GM18909 (cell line): ENCODE measurements at regions not wholly inside any gene's neighbourhood (a gene's known extent, or its start where the extent isn't known, plus 50 kb on each side); places are given as distances from the start of the nearest gene placed in this dataset.
"Not testable (repeated sequence)": the region's sequence is repeated elsewhere in the genome, so short reads cannot be mapped to it uniquely, and the experiment has no call there.

ENCODE experiments used
- ATAC-seq: cut with Tn5 transposase; IDR thresholded peaks from one replicate; pipeline ENCODE4 v1.9.1; 2021; ENCODE audit warnings: mild to moderate bottlenecking; ENCODE audit not compliant: unreplicated experiment, poor library complexity

DNA sequence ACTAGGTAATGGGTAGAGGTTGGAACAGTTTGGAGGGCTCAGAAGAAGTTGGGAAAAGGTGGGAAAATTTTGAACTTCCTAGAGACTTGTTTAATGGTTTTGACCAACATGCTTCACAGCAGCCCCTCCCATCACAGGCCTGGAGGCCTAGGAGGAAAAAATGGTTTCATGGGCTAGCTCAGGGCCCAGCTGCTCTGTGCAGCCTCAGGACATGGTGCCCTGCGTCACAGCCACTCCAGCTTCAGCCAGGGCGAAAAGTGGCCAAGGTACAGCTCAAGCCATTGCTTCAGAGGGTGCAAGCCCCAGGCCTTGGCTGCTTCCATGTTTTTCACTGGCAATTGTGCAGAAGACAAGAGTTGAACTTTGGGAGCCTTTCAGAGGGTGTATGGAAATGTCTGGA, 453.7 kb downstream of the LRRC70 start:
- ATAC-seq = no peak

GRCh38 chr5:63029891-63030290, 451.3 kb downstream of the LRRC70 start:
- ATAC-seq = no peak

GRCh38 chr5:63025679-63026078, 447.1 kb downstream of the LRRC70 start:
- ATAC-seq = no peak

DNA sequence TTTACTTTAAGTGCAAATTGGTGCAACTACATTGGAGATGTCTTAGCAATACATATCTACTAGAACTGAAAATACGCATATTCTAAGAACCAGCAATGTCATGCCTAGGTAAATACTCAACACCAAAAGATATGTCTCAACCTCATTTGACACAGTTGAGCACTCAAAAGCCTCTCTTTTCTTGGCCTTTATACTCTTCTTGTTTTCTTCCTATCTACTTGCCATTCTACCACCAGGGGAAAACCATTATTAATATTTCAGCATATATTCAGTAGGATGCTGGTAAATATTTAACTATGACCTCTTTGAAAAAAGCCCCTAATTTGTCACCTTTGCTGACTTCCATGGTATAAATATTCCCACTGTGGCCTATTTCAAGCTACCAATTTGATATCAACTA, 443.8 kb downstream of the LRRC70 start:
- peak; percentile 65 for ATAC-seq

DNA sequence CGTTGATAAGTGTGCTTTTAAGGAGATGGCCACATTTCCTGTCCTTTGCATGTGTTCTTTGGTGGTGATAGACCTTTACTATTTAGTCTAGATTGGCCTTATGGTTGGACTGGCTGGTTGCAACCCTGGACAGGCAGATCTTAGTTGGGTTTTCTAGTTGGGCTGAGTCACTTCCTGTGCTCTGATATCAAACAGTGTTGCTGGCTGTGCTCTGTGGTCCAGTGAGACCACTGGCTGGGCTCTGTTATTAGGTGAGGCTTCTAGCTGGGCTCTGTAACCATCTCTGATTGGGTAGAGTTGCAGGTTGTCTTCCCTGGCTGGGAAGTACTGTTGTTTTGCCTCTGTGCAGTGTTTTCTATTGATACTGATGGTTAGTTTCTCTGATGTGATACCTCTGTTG, 432.5 kb downstream of the LRRC70 start:
- no peak for ATAC-seq

GRCh38 chr5:63008195-63008594, 429.6 kb downstream of the LRRC70 start:
- ATAC-seq = no peak

GRCh38 chr5:62994842-62995241, 416.2 kb downstream of the LRRC70 start:
- ATAC-seq = not testable (repeated sequence)

DNA sequence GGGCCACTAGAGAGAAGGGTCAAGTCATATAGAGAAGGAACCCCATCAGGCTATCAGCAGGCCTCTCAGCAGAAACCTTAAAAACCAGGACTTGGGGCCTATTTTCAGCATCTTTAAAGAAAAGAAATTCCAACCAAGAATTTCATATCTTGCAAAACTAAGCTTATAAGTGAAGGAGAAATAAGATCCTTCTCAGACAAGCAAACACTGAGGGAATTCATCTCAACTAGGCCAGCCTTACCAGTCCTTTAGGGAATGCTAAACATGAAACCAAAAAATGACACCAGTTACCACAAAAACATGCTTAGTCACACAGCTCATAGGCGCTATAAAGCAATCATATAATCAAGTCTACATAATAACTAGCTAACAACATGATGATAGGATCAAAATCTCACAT, 407.1 kb downstream of the LRRC70 start:
- no peak for ATAC-seq

- ATAC-seq = no peak
These were observed 403.7 kb downstream of the LRRC70 start for GRCh38 chr5:62982348-62982747.

GRCh38 chr5:62980884-62981283, 402.3 kb downstream of the LRRC70 start:
- ATAC-seq = no peak

DNA sequence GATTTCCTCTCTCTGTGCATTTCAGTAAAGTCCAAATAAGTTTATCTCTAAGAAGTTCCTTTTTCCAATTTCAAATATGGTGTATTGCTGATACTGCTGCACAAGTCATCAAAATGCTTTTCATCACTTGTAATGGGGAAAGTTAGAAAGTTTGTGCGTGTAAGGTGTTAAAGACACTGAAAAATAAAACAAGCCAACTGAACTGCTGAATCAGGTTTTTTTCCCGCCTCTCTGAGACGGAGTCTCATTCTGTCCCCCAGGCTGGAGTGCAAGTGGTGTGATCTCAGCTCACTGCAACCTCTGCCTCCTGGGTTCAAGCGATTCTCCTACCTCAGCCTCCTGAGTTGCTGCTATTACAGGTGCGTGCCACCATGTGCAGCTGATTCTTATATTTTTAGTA, 400.9 kb downstream of the LRRC70 start:
- no peak for ATAC-seq

- ATAC-seq = no peak
These were observed 399.0 kb downstream of the LRRC70 start for GRCh38 chr5:62977661-62978060.

DNA sequence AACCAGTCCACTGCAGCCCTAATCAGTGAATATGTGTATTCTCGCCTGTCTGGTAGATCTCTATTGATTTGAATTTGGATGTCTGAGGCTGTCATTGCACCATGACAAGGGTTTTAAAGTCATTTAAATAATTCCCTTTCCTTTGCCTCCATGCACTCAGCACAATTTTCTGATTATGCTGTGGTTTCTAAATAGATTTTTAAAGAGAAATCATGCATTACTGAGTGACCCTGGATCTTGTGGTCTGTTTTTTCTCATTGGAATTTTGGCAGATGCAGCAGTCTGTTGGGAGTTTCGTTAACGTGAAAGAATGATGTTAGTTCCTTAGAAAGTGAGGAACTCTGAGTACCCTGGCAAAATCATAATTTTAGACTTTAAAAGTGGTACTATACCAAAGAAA, 396.0 kb downstream of the LRRC70 start:
- no peak for ATAC-seq

- ATAC-seq = no peak
These were observed 390.9 kb downstream of the LRRC70 start for GRCh38 chr5:62969409-62970120.

GRCh38 chr5:62964428-62964827, 385.8 kb downstream of the LRRC70 start:
- ATAC-seq = no peak

DNA sequence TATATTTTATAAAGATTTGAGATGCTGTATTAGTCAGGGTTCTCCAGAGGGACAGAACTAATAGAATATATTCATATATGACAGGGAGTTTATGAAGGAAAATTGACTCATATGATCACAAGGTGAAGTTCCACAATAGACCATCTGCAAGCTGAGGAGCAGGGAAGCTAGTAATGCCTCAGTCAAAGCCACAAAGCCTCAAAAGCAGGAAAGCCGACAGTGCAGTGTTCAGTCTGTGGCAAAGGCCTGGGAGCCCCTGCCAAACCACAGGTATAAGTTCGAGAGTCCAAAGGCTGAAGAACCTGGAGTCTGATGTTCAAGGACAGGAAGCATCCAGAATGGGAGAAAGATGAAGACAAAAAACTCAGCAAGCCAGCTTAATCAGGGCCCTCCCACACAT, 382.2 kb downstream of the LRRC70 start:
- ATAC-seq = no peak

- no peak for ATAC-seq
These were observed 378.0 kb downstream of the LRRC70 start for GRCh38 chr5:62956597-62956996.

GRCh38 chr5:62954578-62954977, 376.0 kb downstream of the LRRC70 start:
- ATAC-seq = no peak

GRCh38 chr5:62948301-62948700, 369.7 kb downstream of the LRRC70 start:
- no peak for ATAC-seq

DNA sequence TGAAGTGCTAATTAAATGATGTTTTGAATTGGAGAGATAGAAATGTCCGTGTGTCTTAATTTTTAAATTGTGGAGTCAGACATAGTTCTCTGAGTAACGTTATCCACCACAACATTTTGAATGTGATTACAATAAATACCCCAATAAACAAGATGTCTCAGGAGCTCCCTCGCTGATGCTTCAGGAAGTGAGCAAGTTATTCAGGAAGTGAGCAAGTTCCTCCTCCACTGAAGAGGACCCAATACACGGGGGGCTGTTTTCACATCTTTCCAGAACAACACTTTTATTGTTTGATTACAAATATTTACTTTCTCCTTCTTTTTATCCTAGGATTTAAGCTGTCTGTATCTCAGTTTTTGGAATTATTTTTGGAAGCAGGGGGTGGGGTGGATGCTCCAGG, 363.8 kb downstream of the LRRC70 start:
- no peak for ATAC-seq

DNA sequence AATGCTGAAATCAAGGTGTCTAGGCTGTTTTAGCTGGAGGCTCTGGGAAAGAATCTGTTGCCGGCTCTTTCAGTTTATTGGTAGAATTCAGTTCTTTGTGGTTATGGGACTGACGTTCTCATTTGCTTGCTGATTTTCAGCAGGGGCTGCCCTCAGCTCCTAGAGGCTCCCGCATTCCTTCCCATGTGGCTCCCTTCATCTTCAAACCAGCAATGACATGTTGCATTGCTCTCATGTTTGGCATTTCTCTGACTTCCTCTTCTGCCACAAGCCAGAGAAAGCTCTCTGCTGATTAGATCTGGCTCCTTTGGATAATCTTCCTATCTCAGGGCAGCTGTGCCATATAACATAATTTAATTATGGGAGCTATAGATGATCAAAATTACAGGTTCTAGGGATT, 360.3 kb downstream of the LRRC70 start:
- ATAC-seq = no peak

- no peak for ATAC-seq
These were observed 359.3 kb downstream of the LRRC70 start for GRCh38 chr5:62937661-62938558.
